Fibroblast of skin of left quadriceps (primary cell): ENCODE measurements at regions not wholly inside any gene's neighbourhood (a gene's known extent, or its start where the extent isn't known, plus 50 kb on each side); places are given as distances from the start of the nearest gene placed in this dataset.
"Not testable (repeated sequence)": the region's sequence is repeated elsewhere in the genome, so short reads cannot be mapped to it uniquely, and the experiment has no call there.

ENCODE experiments used
- DNase-seq, 2 experiments: peaks; one replicate each; pipeline ENCODE4 v3.0.0-alpha.2; 2013; ENCODE audit warnings: low read depth in 2 of 2

DNA sequence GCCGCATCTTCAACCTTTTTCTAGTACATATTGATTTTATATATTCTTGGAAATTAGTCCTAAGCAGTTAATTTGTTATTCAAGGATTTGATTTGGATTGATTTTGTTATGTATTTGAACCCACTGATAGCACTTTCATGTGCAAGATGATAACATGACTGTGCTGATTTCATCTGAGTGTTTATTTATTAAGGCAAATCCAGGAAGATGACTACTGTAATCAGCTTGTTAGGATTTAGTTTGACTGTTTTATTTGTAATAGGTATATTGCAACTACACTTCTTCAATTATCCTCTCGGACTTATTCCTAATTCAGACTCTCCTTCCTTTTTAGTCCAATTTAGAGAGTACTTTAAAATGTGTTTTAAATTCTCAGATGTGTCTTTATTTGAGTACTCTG is 75.1 kb upstream of the PRKG1 start:
- DNase-seq: no peak

DNA sequence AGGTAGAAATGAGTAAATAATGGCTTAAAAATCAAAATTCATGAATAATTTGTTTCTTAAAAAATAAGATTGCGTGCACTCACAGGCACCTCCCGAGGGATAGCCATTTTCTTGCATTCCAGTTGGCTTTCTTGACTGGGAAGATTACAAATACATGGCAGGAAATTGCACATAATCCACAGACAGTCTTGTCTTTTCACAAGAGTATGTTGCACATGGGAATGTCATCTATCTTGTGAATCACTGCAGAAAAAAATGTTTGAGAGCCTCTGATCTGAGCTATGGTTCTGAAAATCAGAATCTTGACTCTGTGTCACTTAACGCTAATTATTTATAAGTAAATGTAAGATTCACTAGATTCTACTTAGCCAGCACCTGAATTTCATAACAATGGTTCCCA is 74.1 kb upstream of the PRKG1 start:
- peak; percentile 85 to 87 for DNase-seq

DNA sequence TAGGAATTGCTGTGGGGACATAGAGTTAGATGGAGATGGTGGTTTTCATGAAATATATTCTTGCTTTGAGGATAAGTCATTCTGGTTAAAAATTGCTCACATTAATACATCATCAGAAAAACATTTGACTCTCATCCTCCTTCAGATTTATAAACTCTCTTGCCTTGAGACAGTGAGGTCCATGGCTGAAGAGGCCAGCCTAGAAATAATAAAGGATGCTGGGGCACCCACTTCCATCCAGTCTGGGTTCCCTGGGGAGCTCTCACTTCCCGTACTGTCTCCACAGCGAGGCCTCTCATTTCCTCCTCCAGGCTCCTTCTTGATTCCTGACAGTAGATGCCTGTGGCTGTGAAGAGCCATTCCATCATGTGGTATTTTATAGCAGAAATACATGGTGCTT is 73.3 kb upstream of the PRKG1 start:
- peak in 1 of 2 experiments; percentile 46 for DNase-seq

DNA sequence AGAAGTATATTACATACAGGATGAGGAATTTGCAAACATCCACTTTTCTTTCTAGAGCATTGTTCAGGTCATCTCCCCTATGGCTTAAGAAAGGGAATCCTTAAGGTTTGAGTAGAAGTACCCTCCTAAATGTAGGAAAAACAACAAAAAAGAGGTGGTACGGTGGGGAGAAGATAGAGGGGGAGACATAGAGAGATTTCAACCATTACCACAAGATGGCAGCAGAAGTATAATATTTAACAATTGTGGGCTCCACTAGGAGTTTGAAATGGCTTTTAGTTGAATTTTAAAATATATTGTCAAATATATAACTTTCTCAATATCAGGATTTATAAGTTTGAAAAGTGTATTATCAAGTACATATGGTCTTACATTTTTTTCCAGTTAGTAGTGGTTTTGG is 72.7 kb upstream of the PRKG1 start:
- no peak for DNase-seq

DNA sequence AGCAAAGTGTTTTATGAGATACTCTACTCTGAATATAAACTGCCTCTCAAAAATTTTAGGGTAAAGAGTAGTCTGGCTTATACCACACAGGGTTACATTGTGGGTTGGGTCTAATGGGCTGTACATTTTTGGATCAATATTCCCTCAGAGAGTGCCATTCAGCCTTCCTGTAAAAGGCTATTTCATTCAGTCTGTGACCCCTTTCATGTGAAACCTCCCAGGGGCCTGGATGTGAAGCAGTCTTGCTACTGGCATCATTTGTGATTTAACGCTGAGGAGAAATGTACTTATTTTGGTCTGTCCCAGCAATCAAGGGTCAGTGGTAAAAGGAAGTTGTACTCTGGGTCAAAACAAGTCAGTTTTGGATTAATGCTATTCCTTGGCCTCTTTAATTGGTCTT is 71.8 kb upstream of the PRKG1 start:
- no peak for DNase-seq

DNA sequence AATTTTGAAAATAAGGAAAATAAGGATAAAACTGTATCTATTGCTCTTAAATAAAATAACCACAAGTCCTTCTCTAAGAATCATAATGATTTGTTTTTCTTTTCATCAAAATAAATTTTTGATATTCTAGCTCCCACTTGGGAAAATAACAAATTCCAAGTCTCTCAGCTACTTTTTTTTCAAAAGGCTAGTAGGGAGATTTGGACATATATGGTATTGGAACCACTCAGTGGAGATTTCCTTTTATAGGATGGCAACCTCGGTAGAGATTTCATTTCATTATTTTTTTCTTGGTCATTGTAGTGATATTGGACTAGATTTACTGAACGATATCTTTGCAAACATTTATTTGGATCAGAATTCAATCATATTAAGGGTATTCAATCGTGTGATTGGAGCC is 69.5 kb upstream of the PRKG1 start:
- DNase-seq: no peak

DNA sequence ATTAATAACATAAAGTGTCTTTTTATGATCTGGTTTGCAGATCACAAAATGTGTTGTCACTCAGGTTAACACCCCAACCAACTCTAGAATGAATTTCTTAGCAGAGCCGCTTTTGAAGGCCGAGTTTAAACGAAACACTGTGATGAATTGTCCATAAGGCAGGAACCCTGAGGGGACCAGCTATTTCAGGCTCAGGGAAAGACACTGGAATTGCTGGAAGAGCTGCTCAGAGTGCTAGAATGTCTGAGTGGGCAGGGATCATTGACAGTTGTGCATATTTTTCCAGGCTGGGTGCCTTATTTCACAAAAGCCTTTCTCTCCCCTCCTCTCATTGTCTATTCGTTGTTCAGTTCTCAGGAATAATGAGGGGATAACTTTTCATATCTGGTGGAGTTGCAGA is 68.7 kb upstream of the PRKG1 start:
- no peak for DNase-seq

DNA sequence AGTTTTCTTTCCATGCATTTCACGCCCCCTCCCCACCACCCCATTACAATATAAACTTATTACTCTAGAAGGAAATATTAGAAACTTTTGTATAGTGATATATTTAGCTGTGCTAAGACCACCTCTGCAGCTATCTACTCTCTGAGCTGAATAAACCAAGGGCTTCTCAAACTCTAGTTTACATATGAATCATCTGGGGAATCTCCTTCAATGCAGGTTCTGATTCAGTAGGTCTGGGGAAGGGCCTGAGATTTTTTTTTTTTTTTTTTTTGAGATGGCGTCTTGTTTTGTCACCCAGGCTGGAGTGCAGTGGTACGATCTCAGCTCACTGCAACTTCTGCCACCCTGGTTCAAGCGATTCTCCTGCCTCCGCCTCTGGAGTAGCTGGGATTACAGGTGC is 67.6 kb upstream of the PRKG1 start:
- DNase-seq: no peak

DNA sequence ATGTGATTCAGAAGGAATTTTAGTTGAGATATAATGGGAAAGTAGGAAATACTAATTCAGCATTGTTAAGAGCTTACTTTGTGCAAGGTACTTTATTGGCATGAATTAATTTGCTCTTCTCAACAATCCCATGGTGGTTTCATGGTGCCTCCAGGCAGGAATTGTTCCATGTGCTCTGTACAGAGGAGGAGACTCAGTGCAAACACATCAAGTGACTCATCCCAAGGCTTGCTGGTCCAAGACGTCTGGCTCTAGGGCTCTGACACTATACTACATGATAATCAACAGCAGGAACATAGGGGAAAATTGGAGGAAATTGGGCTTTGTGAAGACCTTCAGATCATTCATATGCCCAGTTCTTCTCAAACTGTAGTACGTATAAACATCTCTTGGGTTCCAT is 66.5 kb upstream of the PRKG1 start:
- no peak for DNase-seq

DNA sequence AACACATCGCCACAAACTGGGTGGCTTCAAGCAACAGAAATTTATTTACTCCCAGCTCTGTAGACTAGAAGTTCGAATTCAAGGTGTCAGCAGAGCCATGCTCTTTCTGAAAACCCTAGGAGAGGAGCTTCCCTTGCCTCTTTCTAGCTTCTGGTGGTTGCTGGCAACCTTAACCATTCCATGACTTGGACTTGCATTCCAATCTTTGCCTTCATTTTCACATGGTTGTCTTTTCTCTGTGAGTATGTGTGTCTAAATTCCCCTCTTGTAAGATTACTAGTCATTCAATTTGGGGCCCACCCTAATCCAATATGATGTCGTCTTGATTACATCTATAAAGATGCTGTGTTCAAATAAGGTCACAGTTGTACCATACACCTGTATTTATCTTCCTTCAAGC is 65.9 kb upstream of the PRKG1 start:
- no peak for DNase-seq

DNA sequence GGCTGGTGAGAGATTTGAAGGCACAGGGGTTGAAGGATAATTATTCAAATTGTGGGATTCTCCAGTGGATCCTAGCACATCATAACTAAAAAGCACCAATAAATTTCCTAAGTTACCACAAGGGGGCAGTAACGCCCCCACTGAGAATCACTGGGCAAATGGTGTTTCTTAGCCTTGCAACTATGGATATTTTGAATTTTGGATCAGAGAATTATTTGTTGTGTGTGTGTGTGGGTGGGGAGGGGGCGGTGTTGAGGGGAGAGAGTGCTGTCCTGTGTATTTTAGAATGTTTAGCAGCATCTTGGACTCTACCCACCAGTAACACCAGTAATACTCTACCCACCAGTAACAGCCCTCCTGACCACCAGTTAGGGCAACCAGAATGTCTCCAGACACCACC is 63.3 kb upstream of the PRKG1 start:
- no peak for DNase-seq

DNA sequence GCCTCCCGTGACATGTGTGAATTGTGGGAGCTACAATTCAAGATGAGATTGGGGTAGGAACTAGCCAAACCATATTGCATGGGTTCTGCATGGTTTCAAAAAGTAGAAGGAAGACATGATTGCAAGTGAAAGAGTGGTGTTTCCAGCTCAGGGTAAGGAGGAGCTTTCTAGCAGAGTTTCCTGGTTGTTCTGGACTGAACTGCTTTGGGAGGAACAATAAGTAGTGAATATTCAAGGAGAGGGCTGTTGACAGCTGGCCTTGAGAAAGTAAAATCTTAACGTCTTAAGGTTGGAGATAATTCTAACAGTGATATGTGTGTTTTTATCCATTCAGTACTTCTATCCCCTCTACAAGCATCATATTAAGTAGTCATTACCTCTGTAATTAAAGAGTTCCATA is 62.2 kb upstream of the PRKG1 start:
- no peak for DNase-seq

DNA sequence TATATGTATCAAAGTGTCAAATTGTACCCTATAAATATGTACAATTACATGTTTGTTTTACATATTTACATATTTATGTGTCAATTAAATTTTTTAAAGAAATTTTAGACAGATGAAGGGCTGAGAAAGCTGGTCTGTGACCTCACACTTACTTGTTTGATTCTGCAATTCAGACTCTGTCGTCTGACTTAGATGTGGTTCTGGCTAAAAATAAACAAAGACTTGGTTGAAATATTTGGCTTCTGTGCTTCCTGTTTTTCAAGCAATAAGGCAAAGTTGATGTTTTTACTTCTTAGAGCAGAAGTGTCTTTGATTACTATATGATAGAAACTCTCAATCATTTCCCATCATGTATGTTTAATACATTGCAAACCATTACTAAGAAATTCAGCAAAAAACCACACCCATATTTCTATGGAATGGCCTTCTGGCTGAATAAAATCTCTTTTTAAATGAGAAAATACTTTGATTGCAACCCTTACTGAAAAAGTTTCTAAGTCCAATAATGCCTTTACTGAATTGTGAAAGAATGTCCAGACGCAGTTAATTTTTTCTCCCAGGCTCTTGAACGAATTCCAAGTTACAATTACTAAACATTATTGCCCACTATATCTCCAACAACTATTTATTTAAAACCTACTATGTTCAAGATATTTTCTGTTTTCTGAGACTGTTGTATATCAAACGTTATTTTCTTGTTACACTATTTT is 59.5 kb upstream of the PRKG1 start:
- no peak for DNase-seq

DNA sequence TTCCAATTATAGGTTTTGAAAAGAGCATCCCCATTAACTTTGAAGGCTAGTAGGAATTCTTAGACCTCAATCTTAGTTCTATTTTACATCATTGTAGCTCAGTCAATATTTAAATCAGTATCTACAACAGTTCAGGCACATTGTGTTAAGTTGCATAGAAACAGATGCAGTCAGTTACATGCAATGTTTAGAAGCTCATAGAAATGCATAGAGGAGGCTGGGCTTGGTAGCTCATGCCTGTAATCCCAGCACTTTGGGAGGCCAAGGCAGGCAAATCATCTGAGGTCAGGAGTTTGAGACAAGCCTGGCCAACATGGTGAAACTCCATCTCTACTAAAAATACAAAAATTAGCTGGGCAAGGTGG is 58.9 kb upstream of the PRKG1 start:
- not testable (repeated sequence) for DNase-seq

DNA sequence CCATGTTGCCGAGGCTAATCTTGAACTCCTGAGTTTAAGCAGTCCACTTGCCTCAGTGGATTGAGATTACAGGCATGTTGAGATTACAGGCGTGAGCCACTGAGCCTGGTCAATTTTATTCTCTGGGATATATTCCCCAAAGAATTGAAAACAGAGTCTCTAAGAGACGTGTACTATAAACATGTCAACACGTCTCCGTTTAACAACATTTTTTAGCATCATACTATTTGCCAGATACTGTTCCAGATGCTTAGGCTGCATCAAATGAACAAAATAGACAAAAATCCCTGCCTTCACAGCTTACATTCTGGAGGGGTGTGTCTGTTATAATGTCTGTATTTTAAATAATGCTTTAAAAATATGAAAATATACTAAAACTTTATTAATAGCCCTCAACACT is 54.1 kb upstream of the PRKG1 start:
- peak in 1 of 2 experiments; percentile 25 for DNase-seq

DNA sequence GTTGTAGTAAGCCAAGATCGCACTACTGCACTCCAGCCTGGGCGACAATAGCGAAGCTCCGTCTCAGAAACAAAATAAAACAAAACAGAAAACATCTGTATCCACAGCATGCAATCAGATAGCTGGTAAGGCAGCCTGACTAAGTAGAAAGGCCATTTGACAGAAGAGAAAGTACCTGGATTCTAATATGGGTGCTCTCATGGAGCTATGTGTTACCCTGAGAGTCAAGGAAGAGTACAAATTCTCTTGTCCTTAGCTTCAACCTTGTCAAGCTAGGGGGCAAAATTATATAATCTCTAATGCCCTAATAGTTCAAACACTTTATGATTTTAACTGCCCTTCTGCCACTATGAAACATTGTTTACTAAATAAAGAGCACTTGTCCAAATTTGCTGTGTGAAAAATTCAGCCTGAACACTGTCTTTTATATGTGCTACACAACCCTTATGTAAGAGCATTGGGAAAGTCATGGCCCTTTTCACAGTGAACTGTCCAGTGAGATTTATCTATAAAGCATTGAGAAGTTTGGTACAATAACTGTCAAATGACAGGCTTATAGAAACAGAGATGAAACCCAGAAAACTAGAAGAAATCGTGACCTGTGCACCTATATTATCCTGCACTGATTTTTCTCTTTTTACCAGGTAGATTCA is 51.2 kb upstream of the PRKG1 start:
- no peak for DNase-seq

DNA sequence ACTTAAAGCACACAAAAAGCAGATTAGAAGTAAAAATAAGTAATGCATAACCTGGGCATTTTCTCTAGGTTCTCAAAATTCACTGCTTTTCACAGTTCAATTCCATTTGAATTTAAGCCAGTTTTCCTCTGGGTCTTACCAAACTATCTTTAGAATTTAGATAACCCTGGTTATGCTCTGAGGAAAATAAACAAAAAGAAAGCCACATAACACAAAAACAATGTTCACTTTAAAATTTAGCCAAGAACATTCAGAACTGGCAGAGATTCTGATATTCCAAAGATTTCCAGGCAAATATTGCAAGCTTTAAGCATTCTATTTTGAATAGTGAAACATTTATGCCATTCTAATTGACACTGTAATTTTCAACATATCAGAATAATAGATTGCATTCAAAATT is 50.7 kb upstream of the PRKG1 start:
- no peak for DNase-seq
